GM23338 (cell line): ENCODE measurements at regions not wholly inside any gene's neighbourhood (a gene's known extent, or its start where the extent isn't known, plus 50 kb on each side); places are given as distances from the start of the nearest gene placed in this dataset.

Experiments
- CREB1 ChIP-seq: fragments of 250-450 bp; sonication (Bioruptor Pico); IDR thresholded peaks from 2 replicates; pipeline ENCODE4 v1.5.0; 2020; ENCODE audit warnings: low read depth, mild to moderate bottlenecking, moderate library complexity
- EZH2 ChIP-seq: fragments of 200-600 bp; sonication (generic); IDR thresholded peaks from one replicate; pipeline ENCODE4 v1.8.0; 2017; ENCODE audit warnings: antibody characterized with exemption, mild to moderate bottlenecking, low read depth; ENCODE audit not compliant: unreplicated experiment
- EZH2phosphoT487 ChIP-seq: fragments of 200-600 bp; sonication (generic); IDR thresholded peaks from one replicate; pipeline ENCODE4 v1.8.1; 2018; ENCODE audit warnings: antibody characterized with exemption; ENCODE audit not compliant: unreplicated experiment
- NANOG ChIP-seq: IDR thresholded peaks from 2 replicates; pipeline ENCODE4 v1.6.1; 2016; ENCODE audit warnings: antibody characterized with exemption, borderline replicate concordance
- POLR2AphosphoS5 ChIP-seq: IDR thresholded peaks from 2 replicates; pipeline ENCODE4 v1.6.1; 2016; ENCODE audit warnings: antibody characterized with exemption, low read depth
- REST ChIP-seq: IDR thresholded peaks from one replicate; pipeline ENCODE4 v1.6.1; 2018; ENCODE audit warnings: antibody characterized with exemption; ENCODE audit not compliant: unreplicated experiment
- TF ChIP-seq, protein P1 (sequence below), 2 experiments: fragments of 200-600 bp in 1 of 2; sonication (generic) in 1 of 2; conservative IDR thresholded peaks; 2 replicates each; pipeline versions ENCODE4 v1.5.1 to v1.6.1; 2016 to 2017; ENCODE audit warnings: antibody characterized with exemption in 2 of 2, low read depth in 2 of 2, mild to moderate bottlenecking in 2 of 2, moderate library complexity in 1 of 2
- TF ChIP-seq, protein P2 (sequence below): fragments of 250-450 bp; sonication (Bioruptor Pico); IDR thresholded peaks from 2 replicates; pipeline ENCODE4 v1.5.0; 2020; ENCODE audit warnings: mild to moderate bottlenecking, moderate library complexity

DNA sequence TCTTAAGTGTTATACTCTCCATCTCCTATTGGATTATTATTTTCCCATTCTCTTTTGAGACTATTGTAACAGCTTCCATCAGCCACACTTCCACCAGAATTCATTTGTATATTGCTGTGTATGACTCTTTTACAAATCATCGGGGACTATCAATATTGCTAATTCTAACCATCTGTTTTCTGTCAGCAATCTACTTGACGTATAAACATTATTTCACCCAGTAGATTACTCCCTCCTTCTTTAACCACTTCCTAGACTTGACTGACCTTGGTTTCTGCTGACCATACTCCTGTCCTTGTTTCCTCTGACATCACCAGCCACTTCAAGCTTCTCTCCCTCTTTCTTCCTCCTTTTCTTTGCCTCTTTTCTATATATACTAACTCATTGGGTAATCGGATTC, 402.9 kb downstream of the PCDH18 start:
- TF ChIP-seq CREB1 (no peak), EZH2 (no peak), NANOG (no peak), REST (no peak), EZH2phosphoT487 (no peak), POLR2AphosphoS5 (no peak)
- TF ChIP-seq, protein P1, sequence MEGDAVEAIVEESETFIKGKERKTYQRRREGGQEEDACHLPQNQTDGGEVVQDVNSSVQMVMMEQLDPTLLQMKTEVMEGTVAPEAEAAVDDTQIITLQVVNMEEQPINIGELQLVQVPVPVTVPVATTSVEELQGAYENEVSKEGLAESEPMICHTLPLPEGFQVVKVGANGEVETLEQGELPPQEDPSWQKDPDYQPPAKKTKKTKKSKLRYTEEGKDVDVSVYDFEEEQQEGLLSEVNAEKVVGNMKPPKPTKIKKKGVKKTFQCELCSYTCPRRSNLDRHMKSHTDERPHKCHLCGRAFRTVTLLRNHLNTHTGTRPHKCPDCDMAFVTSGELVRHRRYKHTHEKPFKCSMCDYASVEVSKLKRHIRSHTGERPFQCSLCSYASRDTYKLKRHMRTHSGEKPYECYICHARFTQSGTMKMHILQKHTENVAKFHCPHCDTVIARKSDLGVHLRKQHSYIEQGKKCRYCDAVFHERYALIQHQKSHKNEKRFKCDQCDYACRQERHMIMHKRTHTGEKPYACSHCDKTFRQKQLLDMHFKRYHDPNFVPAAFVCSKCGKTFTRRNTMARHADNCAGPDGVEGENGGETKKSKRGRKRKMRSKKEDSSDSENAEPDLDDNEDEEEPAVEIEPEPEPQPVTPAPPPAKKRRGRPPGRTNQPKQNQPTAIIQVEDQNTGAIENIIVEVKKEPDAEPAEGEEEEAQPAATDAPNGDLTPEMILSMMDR (conservative IDR thresholded peaks at IDR 0.05; ENCODE audit: low read depth in 2 of 2), result no peak
- TF ChIP-seq, protein P2, sequence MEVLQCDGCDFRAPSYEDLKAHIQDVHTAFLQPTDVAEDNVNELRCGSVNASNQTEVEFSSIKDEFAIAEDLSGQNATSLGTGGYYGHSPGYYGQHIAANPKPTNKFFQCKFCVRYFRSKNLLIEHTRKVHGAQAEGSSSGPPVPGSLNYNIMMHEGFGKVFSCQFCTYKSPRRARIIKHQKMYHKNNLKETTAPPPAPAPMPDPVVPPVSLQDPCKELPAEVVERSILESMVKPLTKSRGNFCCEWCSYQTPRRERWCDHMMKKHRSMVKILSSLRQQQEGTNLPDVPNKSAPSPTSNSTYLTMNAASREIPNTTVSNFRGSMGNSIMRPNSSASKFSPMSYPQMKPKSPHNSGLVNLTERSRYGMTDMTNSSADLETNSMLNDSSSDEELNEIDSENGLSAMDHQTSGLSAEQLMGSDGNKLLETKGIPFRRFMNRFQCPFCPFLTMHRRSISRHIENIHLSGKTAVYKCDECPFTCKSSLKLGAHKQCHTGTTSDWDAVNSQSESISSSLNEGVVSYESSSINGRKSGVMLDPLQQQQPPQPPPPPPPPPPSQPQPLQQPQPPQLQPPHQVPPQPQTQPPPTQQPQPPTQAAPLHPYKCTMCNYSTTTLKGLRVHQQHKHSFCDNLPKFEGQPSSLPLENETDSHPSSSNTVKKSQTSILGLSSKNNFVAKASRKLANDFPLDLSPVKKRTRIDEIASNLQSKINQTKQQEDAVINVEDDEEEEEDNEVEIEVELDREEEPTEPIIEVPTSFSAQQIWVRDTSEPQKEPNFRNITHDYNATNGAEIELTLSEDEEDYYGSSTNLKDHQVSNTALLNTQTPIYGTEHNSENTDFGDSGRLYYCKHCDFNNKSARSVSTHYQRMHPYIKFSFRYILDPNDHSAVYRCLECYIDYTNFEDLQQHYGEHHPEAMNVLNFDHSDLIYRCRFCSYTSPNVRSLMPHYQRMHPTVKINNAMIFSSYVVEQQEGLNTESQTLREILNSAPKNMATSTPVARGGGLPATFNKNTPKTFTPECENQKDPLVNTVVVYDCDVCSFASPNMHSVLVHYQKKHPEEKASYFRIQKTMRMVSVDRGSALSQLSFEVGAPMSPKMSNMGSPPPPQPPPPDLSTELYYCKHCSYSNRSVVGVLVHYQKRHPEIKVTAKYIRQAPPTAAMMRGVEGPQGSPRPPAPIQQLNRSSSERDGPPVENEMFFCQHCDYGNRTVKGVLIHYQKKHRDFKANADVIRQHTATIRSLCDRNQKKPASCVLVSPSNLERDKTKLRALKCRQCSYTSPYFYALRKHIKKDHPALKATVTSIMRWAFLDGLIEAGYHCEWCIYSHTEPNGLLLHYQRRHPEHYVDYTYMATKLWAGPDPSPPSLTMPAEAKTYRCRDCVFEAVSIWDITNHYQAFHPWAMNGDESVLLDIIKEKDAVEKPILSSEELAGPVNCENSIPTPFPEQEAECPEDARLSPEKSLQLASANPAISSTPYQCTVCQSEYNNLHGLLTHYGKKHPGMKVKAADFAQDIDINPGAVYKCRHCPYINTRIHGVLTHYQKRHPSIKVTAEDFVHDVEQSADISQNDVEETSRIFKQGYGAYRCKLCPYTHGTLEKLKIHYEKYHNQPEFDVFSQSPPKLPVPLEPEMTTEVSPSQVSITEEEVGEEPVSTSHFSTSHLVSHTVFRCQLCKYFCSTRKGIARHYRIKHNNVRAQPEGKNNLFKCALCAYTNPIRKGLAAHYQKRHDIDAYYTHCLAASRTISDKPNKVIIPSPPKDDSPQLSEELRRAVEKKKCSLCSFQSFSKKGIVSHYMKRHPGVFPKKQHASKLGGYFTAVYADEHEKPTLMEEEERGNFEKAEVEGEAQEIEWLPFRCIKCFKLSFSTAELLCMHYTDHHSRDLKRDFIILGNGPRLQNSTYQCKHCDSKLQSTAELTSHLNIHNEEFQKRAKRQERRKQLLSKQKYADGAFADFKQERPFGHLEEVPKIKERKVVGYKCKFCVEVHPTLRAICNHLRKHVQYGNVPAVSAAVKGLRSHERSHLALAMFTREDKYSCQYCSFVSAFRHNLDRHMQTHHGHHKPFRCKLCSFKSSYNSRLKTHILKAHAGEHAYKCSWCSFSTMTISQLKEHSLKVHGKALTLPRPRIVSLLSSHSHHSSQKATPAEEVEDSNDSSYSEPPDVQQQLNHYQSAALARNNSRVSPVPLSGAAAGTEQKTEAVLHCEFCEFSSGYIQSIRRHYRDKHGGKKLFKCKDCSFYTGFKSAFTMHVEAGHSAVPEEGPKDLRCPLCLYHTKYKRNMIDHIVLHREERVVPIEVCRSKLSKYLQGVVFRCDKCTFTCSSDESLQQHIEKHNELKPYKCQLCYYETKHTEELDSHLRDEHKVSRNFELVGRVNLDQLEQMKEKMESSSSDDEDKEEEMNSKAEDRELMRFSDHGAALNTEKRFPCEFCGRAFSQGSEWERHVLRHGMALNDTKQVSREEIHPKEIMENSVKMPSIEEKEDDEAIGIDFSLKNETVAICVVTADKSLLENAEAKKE (CRISPR knock-in tag), result no peak
